ENCODE measurements at regions not wholly inside any gene's neighbourhood (a gene's known extent, or its start where the extent isn't known, plus 50 kb on each side); places are given as distances from the start of the nearest gene placed in this dataset.
A peak's percentile ranks its signal among the peaks of the same experiment; 100 is the strongest.

DNA sequence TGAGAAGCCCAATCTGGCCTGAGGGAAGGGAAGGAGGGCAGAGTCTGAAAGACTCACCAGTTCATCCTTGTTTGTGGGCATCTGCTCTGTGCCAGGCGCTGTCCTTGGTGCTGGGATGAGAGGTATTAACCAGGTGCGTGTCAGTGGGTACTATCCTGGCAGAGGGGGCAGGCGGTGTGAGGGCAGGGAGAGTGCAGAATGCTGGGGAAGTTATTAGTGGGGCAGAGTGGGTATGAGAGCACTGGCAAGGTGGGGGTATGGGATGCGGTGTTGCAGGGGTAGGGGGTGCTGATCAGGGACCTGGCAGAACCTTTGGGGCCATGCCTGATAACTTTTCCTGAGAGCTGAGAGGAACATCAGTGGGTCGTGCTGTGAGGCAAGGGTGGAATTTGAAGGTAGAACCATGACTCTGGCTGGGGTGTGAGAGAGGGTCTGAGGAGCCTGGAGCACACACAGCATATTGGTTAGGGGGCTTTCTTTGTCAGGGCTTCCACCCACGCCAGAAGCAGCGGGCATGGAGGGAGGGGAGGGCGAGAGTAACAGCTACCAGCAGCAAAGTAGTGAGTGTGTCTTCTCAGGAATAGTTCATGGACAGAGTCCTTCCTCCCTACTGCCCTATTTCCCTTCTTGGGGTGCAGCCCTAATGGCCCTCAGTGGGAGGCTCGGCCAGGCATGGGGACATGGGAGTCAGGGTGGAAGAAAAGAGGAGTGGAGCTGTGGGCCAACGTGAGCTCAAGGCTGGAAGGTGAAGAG lies 290.7 kb downstream of the CYP26B1 start:
- 41% methylated on average over 10 of the region's 10 CpGs for WGBS (ENCODE audit: low lambda C conversion rate)

DNA sequence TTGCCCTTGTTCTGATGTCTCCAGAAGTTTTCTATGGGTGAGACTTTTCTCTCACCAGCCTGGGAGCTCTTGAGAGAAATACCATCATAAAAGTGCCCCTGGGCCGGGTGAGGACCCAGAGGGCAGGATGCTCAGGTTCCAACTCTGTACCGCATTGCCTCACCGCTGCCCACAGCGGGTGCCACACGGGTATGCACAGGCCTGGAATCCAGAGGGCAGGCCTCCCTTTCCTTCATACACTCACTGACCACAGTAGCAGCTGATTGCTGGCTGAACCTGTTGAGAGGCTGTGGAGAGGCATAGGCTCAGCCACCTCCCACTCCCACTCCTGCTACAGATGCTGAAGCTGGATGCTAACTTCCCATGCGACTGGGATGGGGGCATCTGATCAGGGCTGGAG lies 293.8 kb downstream of the CYP26B1 start:
- Histone ChIP-seq H3K4me2 (no peak overlapping the region), H4K20me1 (ENCODE audit: insufficient read depth) (no peaks in the 10 kb centered on the region), H3K4me3 (ENCODE audit: low read depth in 2 of 2, low read length in 1 of 2) (no peak overlapping the region), H2AFZ (ENCODE audit: low read depth) (no peak overlapping the region), H3K9ac (no peak overlapping the region), H3F3A (replicated peaks; ENCODE audit: insufficient read depth) (no peaks in the 10 kb centered on the region), H3K36me3 (replicated peaks in 1 of 2; ENCODE audit: control insufficient read depth in 1 of 2, insufficient read depth in 2 of 2, low read length in 1 of 2) (no peaks in the 10 kb centered on the region), H3K9me3 (no peaks in the 10 kb centered on the region), H3K27me3 (ENCODE audit: insufficient read depth) (no peaks in the 10 kb centered on the region), H3K79me2 (ENCODE audit: insufficient read depth) (no peaks in the 10 kb centered on the region), H3K4me1 (ENCODE audit: control insufficient read depth in 1 of 2, insufficient read depth in 2 of 2, low read depth in 1 of 2, low read length in 1 of 2) (peaks cover 0 to 18% of the 10 kb centered on the region in 2 experiments; a peak in 1 of 4 replicates), H3K9me2 (no peaks in the 10 kb centered on the region), H3K27ac (ENCODE audit: low read depth in 2 of 2, low read length in 1 of 2) (no peak overlapping the region)
- 49% methylated on average over 5 of the region's 6 CpGs for WGBS (ENCODE audit: low lambda C conversion rate)
- ChIA-PET POLR2A (no interaction called here), CTCF (interaction anchor here (1.0 to 1.5 kb wide), 3 partner anchors 17 to 284 kb away, joined by 3 to 4 read pairs (median 3); no protein-coding TSS in a partner anchor)
- DNase-seq: no peak
- TF ChIP-seq USF1 (IDR thresholded peaks at IDR 0.05; ENCODE audit: borderline replicate concordance, low read depth) (no peak), FOXM1 (IDR thresholded peaks at IDR 0.05; ENCODE audit: low read depth) (no peak)

More for the DNA sequence above, 290.7 kb downstream of the CYP26B1 start:
- H3K4me3 ChIP-seq (ENCODE audit: low read depth in 2 of 2, low read length in 1 of 2): no peak overlapping the region
- CTCF ChIA-PET: interaction anchor here (1.5 to 1.8 kb wide), 2 partner anchors 14 to 16 kb away, joined by 3 to 5 read pairs; no protein-coding TSS in a partner anchor
- no peaks in the 10 kb centered on the region for H3K9me3 ChIP-seq
- TF ChIP-seq TCF12 (IDR thresholded peaks at IDR 0.05): no peak
- no peak for TF ChIP-seq SIN3A (IDR thresholded peaks at IDR 0.05; ENCODE audit: borderline replicate concordance, low read depth, low read length)
- TF ChIP-seq CHD2 (IDR thresholded peaks at IDR 0.05; ENCODE audit: low read length, partially characterized antibody): no peak
- no peak for TF ChIP-seq FOSL2 (IDR thresholded peaks at IDR 0.05; ENCODE audit: borderline replicate concordance, low read depth)
- no peak for TF ChIP-seq MXI1 (IDR thresholded peaks at IDR 0.05; ENCODE audit: low read depth, low read length)
- TF ChIP-seq TEAD4 (IDR thresholded peaks at IDR 0.05; ENCODE audit: borderline replicate concordance, insufficient read depth): no peak
- TF ChIP-seq, protein P1, sequence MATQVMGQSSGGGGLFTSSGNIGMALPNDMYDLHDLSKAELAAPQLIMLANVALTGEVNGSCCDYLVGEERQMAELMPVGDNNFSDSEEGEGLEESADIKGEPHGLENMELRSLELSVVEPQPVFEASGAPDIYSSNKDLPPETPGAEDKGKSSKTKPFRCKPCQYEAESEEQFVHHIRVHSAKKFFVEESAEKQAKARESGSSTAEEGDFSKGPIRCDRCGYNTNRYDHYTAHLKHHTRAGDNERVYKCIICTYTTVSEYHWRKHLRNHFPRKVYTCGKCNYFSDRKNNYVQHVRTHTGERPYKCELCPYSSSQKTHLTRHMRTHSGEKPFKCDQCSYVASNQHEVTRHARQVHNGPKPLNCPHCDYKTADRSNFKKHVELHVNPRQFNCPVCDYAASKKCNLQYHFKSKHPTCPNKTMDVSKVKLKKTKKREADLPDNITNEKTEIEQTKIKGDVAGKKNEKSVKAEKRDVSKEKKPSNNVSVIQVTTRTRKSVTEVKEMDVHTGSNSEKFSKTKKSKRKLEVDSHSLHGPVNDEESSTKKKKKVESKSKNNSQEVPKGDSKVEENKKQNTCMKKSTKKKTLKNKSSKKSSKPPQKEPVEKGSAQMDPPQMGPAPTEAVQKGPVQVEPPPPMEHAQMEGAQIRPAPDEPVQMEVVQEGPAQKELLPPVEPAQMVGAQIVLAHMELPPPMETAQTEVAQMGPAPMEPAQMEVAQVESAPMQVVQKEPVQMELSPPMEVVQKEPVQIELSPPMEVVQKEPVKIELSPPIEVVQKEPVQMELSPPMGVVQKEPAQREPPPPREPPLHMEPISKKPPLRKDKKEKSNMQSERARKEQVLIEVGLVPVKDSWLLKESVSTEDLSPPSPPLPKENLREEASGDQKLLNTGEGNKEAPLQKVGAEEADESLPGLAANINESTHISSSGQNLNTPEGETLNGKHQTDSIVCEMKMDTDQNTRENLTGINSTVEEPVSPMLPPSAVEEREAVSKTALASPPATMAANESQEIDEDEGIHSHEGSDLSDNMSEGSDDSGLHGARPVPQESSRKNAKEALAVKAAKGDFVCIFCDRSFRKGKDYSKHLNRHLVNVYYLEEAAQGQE (IDR thresholded peaks at IDR 0.05; ENCODE audit: low read depth, low read length): peak; percentile 96
- no peak for TF ChIP-seq FOXM1 (IDR thresholded peaks at IDR 0.05; ENCODE audit: low read depth)
- TF ChIP-seq YY1 (IDR thresholded peaks at IDR 0.05; ENCODE audit: low read depth): no peak
- H3K4me1 ChIP-seq (ENCODE audit: control insufficient read depth in 1 of 2, insufficient read depth in 2 of 2, low read depth in 1 of 2, low read length in 1 of 2): peaks cover 0 to 7% of the 10 kb centered on the region in 2 experiments; a peak in 1 of 4 replicates
- no peak overlapping the region for H2AFZ ChIP-seq (ENCODE audit: low read depth)
- no peak overlapping the region for H3K9ac ChIP-seq
- no peaks in the 10 kb centered on the region for H4K20me1 ChIP-seq (ENCODE audit: insufficient read depth)
- H3K79me2 ChIP-seq (ENCODE audit: insufficient read depth): no peaks in the 10 kb centered on the region
- H3K27me3 ChIP-seq (ENCODE audit: insufficient read depth): no peaks in the 10 kb centered on the region
- DNase-seq: no peak
- no peak overlapping the region for H3K4me2 ChIP-seq
- no peaks in the 10 kb centered on the region for H3K9me2 ChIP-seq
- no peak overlapping the region for H3K27ac ChIP-seq (ENCODE audit: low read depth in 2 of 2, low read length in 1 of 2)
- no peaks in the 10 kb centered on the region for H3K36me3 ChIP-seq (replicated peaks in 1 of 2; ENCODE audit: control insufficient read depth in 1 of 2, insufficient read depth in 2 of 2, low read length in 1 of 2)
- POLR2A ChIA-PET: no interaction called here
- no peaks in the 10 kb centered on the region for H3F3A ChIP-seq (replicated peaks; ENCODE audit: insufficient read depth)

All from SK-N-SH (cell line).